Stimulated activated memory B cell treated with anti-CD40 and anti-IgM and Interleukin-4, amounts not matched to agents 10 μg/mL and 1 μg/mL and 100 μg/mL, for 72 hours (primary cell): ENCODE measurements at regions not wholly inside any gene's neighbourhood (a gene's known extent, or its start where the extent isn't known, plus 50 kb on each side); places are given as distances from the start of the nearest gene placed in this dataset.
"Not testable (repeated sequence)": the region's sequence is repeated elsewhere in the genome, so short reads cannot be mapped to it uniquely, and the experiment has no call there.

ENCODE experiments used
- ATAC-seq: fragments of 150-1000 bp; cut with Tn5 transposase; 2 replicates; pipeline ENCODE4 v1.10.0; 2021
- H3K27ac Mint-ChIP-seq: one replicate; pipeline ENCODE4 v1.8.0; 2022; ENCODE audit warnings: mild to moderate bottlenecking, mixed read lengths
- H3K27me3 Mint-ChIP-seq: one replicate; pipeline ENCODE4 v1.8.0; 2022; ENCODE audit warnings: mixed read lengths
- H3K36me3 Mint-ChIP-seq: one replicate; pipeline ENCODE4 v1.8.0; 2022; ENCODE audit warnings: mixed read lengths
- H3K4me1 Mint-ChIP-seq: one replicate; pipeline ENCODE4 v1.8.0; 2022; ENCODE audit warnings: mixed read lengths
- H3K4me3 Mint-ChIP-seq: one replicate; pipeline ENCODE4 v1.8.0; 2022; ENCODE audit warnings: mild to moderate bottlenecking, moderate library complexity, mixed read lengths
- H3K9me3 Mint-ChIP-seq: one replicate; pipeline ENCODE4 v1.8.0; 2022; ENCODE audit warnings: mixed read lengths

- H3K27me3 Mint-ChIP-seq = peaks cover 21% of the 10 kb centered on the region
- ATAC-seq = no peak
- H3K27ac Mint-ChIP-seq = no peak overlapping the region
- no peaks in the 10 kb centered on the region for H3K9me3 Mint-ChIP-seq
- H3K4me1 Mint-ChIP-seq = peaks cover 31% of the 10 kb centered on the region
- H3K4me3 Mint-ChIP-seq = no peak overlapping the region
- H3K36me3 Mint-ChIP-seq = no peaks in the 10 kb centered on the region
Measured at GRCh38 chr14:71165121-71166031, 258.1 kb downstream of the PCNX1 start.

GRCh38 chr14:71166180-71166837 is 259.1 kb downstream of the PCNX1 start:
- no peaks in the 10 kb centered on the region for H3K9me3 Mint-ChIP-seq
- H3K36me3 Mint-ChIP-seq = no peaks in the 10 kb centered on the region
- H3K4me3 Mint-ChIP-seq = no peak overlapping the region
- peaks cover 31% of the 10 kb centered on the region for H3K4me1 Mint-ChIP-seq
- H3K27me3 Mint-ChIP-seq = peaks cover 31% of the 10 kb centered on the region
- no peak for ATAC-seq
- H3K27ac Mint-ChIP-seq = no peak overlapping the region

- H3K9me3 Mint-ChIP-seq, H3K4me3 Mint-ChIP-seq, ATAC-seq, H3K27ac Mint-ChIP-seq, H3K36me3 Mint-ChIP-seq: not testable (repeated sequence)
- H3K27me3 Mint-ChIP-seq = peaks cover 41% of the 10 kb centered on the region
- peaks cover 31% of the 10 kb centered on the region for H3K4me1 Mint-ChIP-seq
Measured at GRCh38 chr14:71167325-71167950, 260.2 kb downstream of the PCNX1 start.

GRCh38 chr14:71168161-71168560 is 260.9 kb downstream of the PCNX1 start:
- ATAC-seq, H3K36me3 Mint-ChIP-seq, H3K27ac Mint-ChIP-seq, H3K9me3 Mint-ChIP-seq: not testable (repeated sequence)
- Mint-ChIP-seq H3K27me3 (peaks cover 46% of the 10 kb centered on the region), H3K4me1 (peaks cover 31% of the 10 kb centered on the region), H3K4me3 (peak overlapping the region; percentile 63)

- Mint-ChIP-seq H3K27me3 (peaks cover 46% of the 10 kb centered on the region), H3K36me3 (no peaks in the 10 kb centered on the region), H3K4me3 (peak overlapping the region; percentile 63), H3K9me3 (no peaks in the 10 kb centered on the region), H3K4me1 (peaks cover 26% of the 10 kb centered on the region), H3K27ac (peak overlapping the region; percentile 7)
- peak; percentile 54 for ATAC-seq
Measured at GRCh38 chr14:71168564-71169427, 261.5 kb downstream of the PCNX1 start.

- peak; percentile 48 for ATAC-seq
- Mint-ChIP-seq H3K4me3 (no peak overlapping the region), H3K4me1 (peaks cover 23% of the 10 kb centered on the region), H3K9me3 (no peaks in the 10 kb centered on the region), H3K27ac (no peak overlapping the region), H3K27me3 (peaks cover 46% of the 10 kb centered on the region), H3K36me3 (no peaks in the 10 kb centered on the region)
Measured at GRCh38 chr14:71169861-71170260, 262.6 kb downstream of the PCNX1 start.

- Mint-ChIP-seq H3K4me1 (no peaks in the 10 kb centered on the region), H3K27me3 (peaks cover 24% of the 10 kb centered on the region), H3K36me3 (no peaks in the 10 kb centered on the region), H3K9me3 (no peaks in the 10 kb centered on the region), H3K4me3 (no peak overlapping the region), H3K27ac (no peak overlapping the region)
- ATAC-seq = no peak
Measured at GRCh38 chr14:71175491-71175890, 268.2 kb downstream of the PCNX1 start.

GRCh38 chr14:71179066-71179465 is 271.8 kb downstream of the PCNX1 start:
- no peaks in the 10 kb centered on the region for H3K9me3 Mint-ChIP-seq
- H3K36me3 Mint-ChIP-seq = no peaks in the 10 kb centered on the region
- H3K27me3 Mint-ChIP-seq = peaks cover 18% of the 10 kb centered on the region
- H3K4me1 Mint-ChIP-seq = no peaks in the 10 kb centered on the region
- ATAC-seq = no peak
- no peak overlapping the region for H3K4me3 Mint-ChIP-seq
- no peak overlapping the region for H3K27ac Mint-ChIP-seq

GRCh38 chr14:71180397-71180796 is 273.1 kb downstream of the PCNX1 start:
- H3K9me3 Mint-ChIP-seq = no peaks in the 10 kb centered on the region
- H3K4me3 Mint-ChIP-seq = no peak overlapping the region
- H3K36me3 Mint-ChIP-seq = no peaks in the 10 kb centered on the region
- ATAC-seq = no peak
- H3K27ac Mint-ChIP-seq = no peak overlapping the region
- no peaks in the 10 kb centered on the region for H3K4me1 Mint-ChIP-seq
- peaks cover 18% of the 10 kb centered on the region for H3K27me3 Mint-ChIP-seq

GRCh38 chr14:71181215-71182003 is 274.1 kb downstream of the PCNX1 start:
- H3K4me3 Mint-ChIP-seq = no peak overlapping the region
- ATAC-seq = no peak
- no peaks in the 10 kb centered on the region for H3K4me1 Mint-ChIP-seq
- H3K27me3 Mint-ChIP-seq = peaks cover 18% of the 10 kb centered on the region
- H3K36me3 Mint-ChIP-seq = peaks cover 2% of the 10 kb centered on the region
- no peak overlapping the region for H3K27ac Mint-ChIP-seq
- H3K9me3 Mint-ChIP-seq = no peaks in the 10 kb centered on the region

GRCh38 chr14:71183876-71184689 is 276.8 kb downstream of the PCNX1 start:
- peaks cover 5% of the 10 kb centered on the region for H3K36me3 Mint-ChIP-seq
- H3K27ac Mint-ChIP-seq = no peak overlapping the region
- H3K4me3 Mint-ChIP-seq = no peak overlapping the region
- peaks cover 18% of the 10 kb centered on the region for H3K27me3 Mint-ChIP-seq
- no peaks in the 10 kb centered on the region for H3K4me1 Mint-ChIP-seq
- ATAC-seq = peak; percentile 8
- no peaks in the 10 kb centered on the region for H3K9me3 Mint-ChIP-seq

- Mint-ChIP-seq H3K36me3 (peaks cover 5% of the 10 kb centered on the region), H3K27me3 (peaks cover 18% of the 10 kb centered on the region), H3K27ac (no peak overlapping the region), H3K4me1 (no peaks in the 10 kb centered on the region), H3K9me3 (no peaks in the 10 kb centered on the region), H3K4me3 (no peak overlapping the region)
- ATAC-seq = no peak
Measured at GRCh38 chr14:71185637-71186036, 278.4 kb downstream of the PCNX1 start.

- no peaks in the 10 kb centered on the region for H3K4me1 Mint-ChIP-seq
- peaks cover 12% of the 10 kb centered on the region for H3K27me3 Mint-ChIP-seq
- no peak for ATAC-seq
- no peak overlapping the region for H3K27ac Mint-ChIP-seq
- H3K36me3 Mint-ChIP-seq = peaks cover 5% of the 10 kb centered on the region
- no peak overlapping the region for H3K4me3 Mint-ChIP-seq
- no peaks in the 10 kb centered on the region for H3K9me3 Mint-ChIP-seq
Measured at GRCh38 chr14:71187633-71188356, 280.5 kb downstream of the PCNX1 start.
